Liver (tissue), 8 donors: ENCODE measurements at regions not wholly inside any gene's neighbourhood (a gene's known extent, or its start where the extent isn't known, plus 50 kb on each side); places are given as distances from the start of the nearest gene placed in this dataset.

Source experiments
- DNase-seq: peaks from one replicate; pipeline ENCODE4 v3.0.0-alpha.2; 2017; ENCODE audit warnings: low spot score
- H3K27ac ChIP-seq, 2 donors: one replicate each; pipeline ENCODE4 v1.7.0; 2013; ENCODE audit warnings: inconsistent platforms in 2 of 2, low read length in 2 of 2, control low read depth in 1 of 2, low read depth in 1 of 2, mild to moderate bottlenecking in 1 of 2
- H3K27me3 ChIP-seq, 4 donors: one replicate each; pipeline versions ENCODE4 v1.6.1 to v1.7.0; 2013; ENCODE audit warnings: low read length in 3 of 4, inconsistent platforms in 1 of 4, mild to moderate bottlenecking in 1 of 4, moderate library complexity in 1 of 4; ENCODE audit not compliant: control insufficient read depth in 4 of 4, insufficient read depth in 4 of 4
- H3K36me3 ChIP-seq, 4 donors: one replicate each; pipeline versions ENCODE4 v1.6.1 to v1.7.0; 2013; ENCODE audit warnings: low read length in 3 of 4, mild to moderate bottlenecking in 3 of 4, low read depth in 1 of 4, moderate library complexity in 1 of 4; ENCODE audit not compliant: control insufficient read depth in 4 of 4, insufficient read depth in 3 of 4
- H3K4me1 ChIP-seq, 4 donors: one replicate each; pipeline versions ENCODE4 v1.6.1 to v1.7.0; 2013; ENCODE audit warnings: low read length in 3 of 4, mild to moderate bottlenecking in 3 of 4, moderate library complexity in 1 of 4; ENCODE audit not compliant: control insufficient read depth in 4 of 4, insufficient read depth in 4 of 4
- H3K4me3 ChIP-seq, 3 donors: one replicate each; pipeline versions ENCODE4 v1.6.1 to v1.7.0; 2013; ENCODE audit warnings: low read length in 3 of 3, control low read depth in 1 of 3, low read depth in 1 of 3, mild to moderate bottlenecking in 1 of 3
- H3K9ac ChIP-seq, 2 donors: one replicate each; pipeline ENCODE4 v1.7.0; 2013; ENCODE audit warnings: low read length in 2 of 2, mild to moderate bottlenecking in 2 of 2, moderate library complexity in 2 of 2, control low read depth in 1 of 2, low read depth in 1 of 2
- H3K9me3 ChIP-seq, 4 donors: one replicate each; pipeline versions ENCODE4 v1.6.1 to v1.7.0; 2013; ENCODE audit warnings: low read length in 3 of 4; ENCODE audit not compliant: control insufficient read depth in 4 of 4
- CTCF ChIP-seq: fragments of 150-350 bp; IDR thresholded peaks from 2 replicates; pipeline ENCODE4 v1.5.1; 2017; ENCODE audit warnings: improper control_type of control experiment, low read depth, low read length; ENCODE audit not compliant: missing input control
- EGR1 ChIP-seq, 2 donors: IDR thresholded peaks; 2 replicates each; pipeline ENCODE4 v1.6.1; 2016 to 2018; ENCODE audit warnings: antibody characterized with exemption in 2 of 2, low read depth in 2 of 2
- FOXA1 ChIP-seq: IDR thresholded peaks from 2 replicates; pipeline ENCODE4 v1.6.1; 2016; ENCODE audit warnings: antibody characterized with exemption
- FOXA2 ChIP-seq: IDR thresholded peaks from 2 replicates; pipeline ENCODE4 v1.6.1; 2016; ENCODE audit warnings: antibody characterized with exemption
- HNF4A ChIP-seq, 2 donors: conservative IDR thresholded peaks; 2 replicates each; pipeline ENCODE4 v1.6.1; 2016; ENCODE audit warnings: antibody characterized with exemption in 2 of 2, mild to moderate bottlenecking in 2 of 2
- JUND ChIP-seq, 2 donors: IDR thresholded peaks; 2 replicates each; pipeline ENCODE4 v1.6.1; 2016; ENCODE audit warnings: antibody characterized with exemption in 2 of 2
- NR2F2 ChIP-seq: IDR thresholded peaks from 2 replicates; pipeline ENCODE4 v1.6.1; 2016; ENCODE audit warnings: antibody characterized with exemption
- RAD21 ChIP-seq, 2 donors: IDR thresholded peaks; 2 replicates each; pipeline ENCODE4 v1.6.1; 2016; ENCODE audit warnings: antibody characterized with exemption in 2 of 2, mild to moderate bottlenecking in 2 of 2
- RXRA ChIP-seq, 2 donors: IDR thresholded peaks; 2 replicates each; pipeline ENCODE4 v1.6.1; 2017 to 2018; ENCODE audit warnings: antibody characterized with exemption in 2 of 2, mild to moderate bottlenecking in 1 of 2
- TAF1 ChIP-seq: conservative IDR thresholded peaks from 2 replicates; pipeline ENCODE4 v1.6.1; 2016; ENCODE audit warnings: antibody characterized with exemption, mild to moderate bottlenecking
- WGBS: extraction: QIAGEN DNeasy Blood & Tissue Kit; methylation state at CpG from one replicate; pipeline ENCODE4 v1.1.7; 2013; 5-methylcytosine and 5-hydroxymethylcytosine counted together
- TF ChIP-seq, protein P1 (sequence below): IDR thresholded peaks from 2 replicates; pipeline ENCODE4 v1.6.1; 2016; ENCODE audit warnings: antibody characterized with exemption
- TF ChIP-seq, protein P2 (sequence below): IDR thresholded peaks from 2 replicates; pipeline ENCODE4 v1.6.1; 2016; ENCODE audit warnings: antibody characterized with exemption
- TF ChIP-seq, protein P3 (sequence below): IDR thresholded peaks from 2 replicates; pipeline ENCODE4 v1.6.1; 2016; ENCODE audit warnings: antibody characterized with exemption, mild to moderate bottlenecking
- donor health status: healthy.
- donor health status: healthy.
- donor health status: healthy.
- donor health status: healthy.
- donor health status: healthy.

DNA sequence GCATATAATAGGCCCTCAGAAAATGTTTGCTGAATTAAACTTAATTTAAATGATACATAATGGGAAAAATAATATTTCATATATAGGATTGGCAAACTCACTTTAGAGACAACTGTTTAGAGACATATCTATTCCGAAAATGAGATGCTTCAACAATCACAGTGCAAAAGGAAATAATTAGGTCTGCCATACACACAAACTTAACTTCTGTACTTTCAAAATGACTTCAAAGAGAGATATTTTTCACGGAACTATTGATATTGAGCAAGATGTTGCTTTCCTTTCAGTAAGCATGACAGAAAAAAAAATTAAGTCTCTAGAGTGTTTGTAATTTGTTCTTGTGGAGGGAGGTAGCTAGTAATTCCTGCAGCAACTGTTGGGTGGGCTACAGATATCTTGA is 769.5 kb downstream of the TUSC7 start:
- no peak overlapping the region for H3K9ac ChIP-seq
- H3K27me3 ChIP-seq, result peaks cover 0 to 7% (median 0%) of the 10 kb centered on the region in 4 donors
- no peak overlapping the region for H3K27ac ChIP-seq
- no peaks in the 10 kb centered on the region for H3K4me1 ChIP-seq
- no peaks in the 10 kb centered on the region for H3K36me3 ChIP-seq
- H3K9me3 ChIP-seq, result no peaks in the 10 kb centered on the region
- DNase-seq, result no peak
- no peak overlapping the region for H3K4me3 ChIP-seq
- TF ChIP-seq, protein P1, sequence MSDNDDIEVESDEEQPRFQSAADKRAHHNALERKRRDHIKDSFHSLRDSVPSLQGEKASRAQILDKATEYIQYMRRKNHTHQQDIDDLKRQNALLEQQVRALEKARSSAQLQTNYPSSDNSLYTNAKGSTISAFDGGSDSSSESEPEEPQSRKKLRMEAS, result no peak
- WGBS, result 78% methylated on average over 2 of the region's 2 CpGs

DNA sequence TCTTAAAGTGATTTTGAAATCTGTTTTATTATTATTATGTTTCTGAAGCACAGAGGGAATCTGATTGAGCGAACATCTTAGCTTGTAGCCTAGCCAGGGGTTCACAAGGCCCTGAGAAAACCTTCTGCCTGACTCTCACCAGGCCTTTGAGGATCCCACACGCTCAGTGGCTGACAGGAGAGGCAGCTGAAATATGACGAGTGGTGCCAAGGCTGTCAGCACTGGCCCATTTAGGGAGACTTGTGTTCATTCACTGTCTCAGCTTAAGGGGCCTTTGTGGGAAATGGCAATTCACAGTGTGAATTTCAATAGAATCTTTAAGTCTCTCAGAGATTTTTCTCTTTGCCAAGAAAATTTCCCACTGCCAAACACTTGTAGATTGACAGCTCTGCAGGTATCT is 770.9 kb downstream of the TUSC7 start:
- no peak for DNase-seq
- Histone ChIP-seq H3K36me3 (no peaks in the 10 kb centered on the region), H3K27ac (no peak overlapping the region), H3K4me1 (no peaks in the 10 kb centered on the region), H3K9me3 (no peaks in the 10 kb centered on the region), H3K27me3 (peaks cover 0 to 7% (median 0%) of the 10 kb centered on the region in 4 donors), H3K9ac (no peak overlapping the region), H3K4me3 (no peak overlapping the region)
- WGBS, result 81% methylated on average over 3 of the region's 3 CpGs
- TF ChIP-seq FOXA2, result no peak
- TF ChIP-seq FOXA1, result no peak
- TF ChIP-seq CTCF, result no peak
- TF ChIP-seq HNF4A (conservative IDR thresholded peaks at IDR 0.05), result no peak

GRCh38 chr3:117480972-117481371 is 771.4 kb downstream of the TUSC7 start:
- Histone ChIP-seq H3K27ac (no peak overlapping the region), H3K9ac (no peak overlapping the region), H3K4me1 (no peaks in the 10 kb centered on the region), H3K9me3 (no peaks in the 10 kb centered on the region), H3K27me3 (peaks cover 0 to 7% (median 0%) of the 10 kb centered on the region in 4 donors), H3K36me3 (no peaks in the 10 kb centered on the region), H3K4me3 (no peak overlapping the region)
- no peak for DNase-seq
- TF ChIP-seq NR2F2 (no peak), CTCF (no peak), RAD21 (IDR thresholded peaks at IDR 0.05) (no peak), FOXA2 (no peak), RXRA (IDR thresholded peaks at IDR 0.05) (no peak), TAF1 (no peak), JUND (IDR thresholded peaks at IDR 0.05) (no peak), EGR1 (IDR thresholded peaks at IDR 0.05; ENCODE audit: low read depth in 2 of 2) (no peak), HNF4A (conservative IDR thresholded peaks at IDR 0.05) (no peak)
- TF ChIP-seq, protein P2, sequence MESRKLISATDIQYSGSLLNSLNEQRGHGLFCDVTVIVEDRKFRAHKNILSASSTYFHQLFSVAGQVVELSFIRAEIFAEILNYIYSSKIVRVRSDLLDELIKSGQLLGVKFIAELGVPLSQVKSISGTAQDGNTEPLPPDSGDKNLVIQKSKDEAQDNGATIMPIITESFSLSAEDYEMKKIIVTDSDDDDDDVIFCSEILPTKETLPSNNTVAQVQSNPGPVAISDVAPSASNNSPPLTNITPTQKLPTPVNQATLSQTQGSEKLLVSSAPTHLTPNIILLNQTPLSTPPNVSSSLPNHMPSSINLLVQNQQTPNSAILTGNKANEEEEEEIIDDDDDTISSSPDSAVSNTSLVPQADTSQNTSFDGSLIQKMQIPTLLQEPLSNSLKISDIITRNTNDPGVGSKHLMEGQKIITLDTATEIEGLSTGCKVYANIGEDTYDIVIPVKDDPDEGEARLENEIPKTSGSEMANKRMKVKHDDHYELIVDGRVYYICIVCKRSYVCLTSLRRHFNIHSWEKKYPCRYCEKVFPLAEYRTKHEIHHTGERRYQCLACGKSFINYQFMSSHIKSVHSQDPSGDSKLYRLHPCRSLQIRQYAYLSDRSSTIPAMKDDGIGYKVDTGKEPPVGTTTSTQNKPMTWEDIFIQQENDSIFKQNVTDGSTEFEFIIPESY, result no peak
- TF ChIP-seq, protein P1, result no peak
- TF ChIP-seq, protein P3, sequence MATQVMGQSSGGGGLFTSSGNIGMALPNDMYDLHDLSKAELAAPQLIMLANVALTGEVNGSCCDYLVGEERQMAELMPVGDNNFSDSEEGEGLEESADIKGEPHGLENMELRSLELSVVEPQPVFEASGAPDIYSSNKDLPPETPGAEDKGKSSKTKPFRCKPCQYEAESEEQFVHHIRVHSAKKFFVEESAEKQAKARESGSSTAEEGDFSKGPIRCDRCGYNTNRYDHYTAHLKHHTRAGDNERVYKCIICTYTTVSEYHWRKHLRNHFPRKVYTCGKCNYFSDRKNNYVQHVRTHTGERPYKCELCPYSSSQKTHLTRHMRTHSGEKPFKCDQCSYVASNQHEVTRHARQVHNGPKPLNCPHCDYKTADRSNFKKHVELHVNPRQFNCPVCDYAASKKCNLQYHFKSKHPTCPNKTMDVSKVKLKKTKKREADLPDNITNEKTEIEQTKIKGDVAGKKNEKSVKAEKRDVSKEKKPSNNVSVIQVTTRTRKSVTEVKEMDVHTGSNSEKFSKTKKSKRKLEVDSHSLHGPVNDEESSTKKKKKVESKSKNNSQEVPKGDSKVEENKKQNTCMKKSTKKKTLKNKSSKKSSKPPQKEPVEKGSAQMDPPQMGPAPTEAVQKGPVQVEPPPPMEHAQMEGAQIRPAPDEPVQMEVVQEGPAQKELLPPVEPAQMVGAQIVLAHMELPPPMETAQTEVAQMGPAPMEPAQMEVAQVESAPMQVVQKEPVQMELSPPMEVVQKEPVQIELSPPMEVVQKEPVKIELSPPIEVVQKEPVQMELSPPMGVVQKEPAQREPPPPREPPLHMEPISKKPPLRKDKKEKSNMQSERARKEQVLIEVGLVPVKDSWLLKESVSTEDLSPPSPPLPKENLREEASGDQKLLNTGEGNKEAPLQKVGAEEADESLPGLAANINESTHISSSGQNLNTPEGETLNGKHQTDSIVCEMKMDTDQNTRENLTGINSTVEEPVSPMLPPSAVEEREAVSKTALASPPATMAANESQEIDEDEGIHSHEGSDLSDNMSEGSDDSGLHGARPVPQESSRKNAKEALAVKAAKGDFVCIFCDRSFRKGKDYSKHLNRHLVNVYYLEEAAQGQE, result no peak
- 49% methylated on average over 1 of the region's 1 CpG for WGBS
